Epithelial cell of esophagus (primary cell): ENCODE measurements at regions not wholly inside any gene's neighbourhood (a gene's known extent, or its start where the extent isn't known, plus 50 kb on each side); places are given as distances from the start of the nearest gene placed in this dataset.
"Not testable (repeated sequence)": the region's sequence is repeated elsewhere in the genome, so short reads cannot be mapped to it uniquely, and the experiment has no call there.

Experiments
- DNase-seq: peaks from one replicate; pipeline ENCODE4 v3.0.0; 2010; ENCODE audit warnings: low read depth
- H3K4me3 ChIP-seq: 2 replicates; pipeline ENCODE4 v1.5.1; 2011; ENCODE audit warnings: mild to moderate bottlenecking, low read length, control low read depth
- TF ChIP-seq, protein P1 (sequence below): IDR thresholded peaks from 2 replicates; pipeline ENCODE4 v1.5.1; 2011; ENCODE audit warnings: low read depth, mild to moderate bottlenecking, low read length, control low read depth, inconsistent platforms; ENCODE audit not compliant: insufficient read depth; ENCODE audit errors: missing control alignments

DNA sequence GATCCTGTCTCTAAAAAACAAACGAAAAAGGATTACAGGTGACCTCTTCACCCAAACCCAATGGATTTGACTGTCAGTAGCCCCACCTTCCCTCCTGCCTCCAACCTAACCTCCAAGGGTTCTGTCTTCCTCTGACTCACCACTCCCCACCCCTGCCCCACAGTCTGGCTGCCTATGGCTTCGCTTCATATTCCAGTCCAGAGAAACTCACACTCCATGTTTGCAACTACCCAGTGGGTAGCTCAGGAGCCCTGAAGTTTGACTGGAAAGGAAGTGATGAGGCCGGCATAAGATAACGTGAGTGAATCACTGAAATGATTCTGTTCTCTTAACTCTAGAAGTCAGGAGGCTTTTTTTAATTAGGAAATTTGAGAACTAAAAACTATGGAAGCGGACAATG, 303.9 kb downstream of the FOXO1 start:
- no peak for DNase-seq
- TF ChIP-seq, protein P1, sequence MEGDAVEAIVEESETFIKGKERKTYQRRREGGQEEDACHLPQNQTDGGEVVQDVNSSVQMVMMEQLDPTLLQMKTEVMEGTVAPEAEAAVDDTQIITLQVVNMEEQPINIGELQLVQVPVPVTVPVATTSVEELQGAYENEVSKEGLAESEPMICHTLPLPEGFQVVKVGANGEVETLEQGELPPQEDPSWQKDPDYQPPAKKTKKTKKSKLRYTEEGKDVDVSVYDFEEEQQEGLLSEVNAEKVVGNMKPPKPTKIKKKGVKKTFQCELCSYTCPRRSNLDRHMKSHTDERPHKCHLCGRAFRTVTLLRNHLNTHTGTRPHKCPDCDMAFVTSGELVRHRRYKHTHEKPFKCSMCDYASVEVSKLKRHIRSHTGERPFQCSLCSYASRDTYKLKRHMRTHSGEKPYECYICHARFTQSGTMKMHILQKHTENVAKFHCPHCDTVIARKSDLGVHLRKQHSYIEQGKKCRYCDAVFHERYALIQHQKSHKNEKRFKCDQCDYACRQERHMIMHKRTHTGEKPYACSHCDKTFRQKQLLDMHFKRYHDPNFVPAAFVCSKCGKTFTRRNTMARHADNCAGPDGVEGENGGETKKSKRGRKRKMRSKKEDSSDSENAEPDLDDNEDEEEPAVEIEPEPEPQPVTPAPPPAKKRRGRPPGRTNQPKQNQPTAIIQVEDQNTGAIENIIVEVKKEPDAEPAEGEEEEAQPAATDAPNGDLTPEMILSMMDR = no peak
- H3K4me3 ChIP-seq = no peak overlapping the region

DNA sequence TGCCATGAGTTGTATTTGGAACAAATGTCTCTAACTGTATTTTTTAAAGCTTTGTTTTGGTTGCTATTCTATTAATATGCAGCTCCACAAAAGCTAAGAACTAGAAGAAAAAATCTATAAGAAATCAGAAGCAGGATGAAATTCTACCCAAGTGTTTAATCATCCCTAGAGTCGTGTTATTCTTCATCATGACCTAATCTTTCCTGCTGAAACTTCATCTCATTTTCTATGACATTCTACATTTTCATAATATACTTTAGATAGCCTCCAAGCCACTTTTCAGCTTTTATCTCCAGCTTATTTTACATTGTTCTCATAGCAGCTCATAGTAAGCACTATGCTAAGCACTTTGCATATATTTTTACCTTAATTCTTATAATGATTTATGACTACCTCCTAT, 302.8 kb downstream of the FOXO1 start:
- no peak overlapping the region for H3K4me3 ChIP-seq
- DNase-seq = no peak
- TF ChIP-seq, protein P1 = no peak

DNA sequence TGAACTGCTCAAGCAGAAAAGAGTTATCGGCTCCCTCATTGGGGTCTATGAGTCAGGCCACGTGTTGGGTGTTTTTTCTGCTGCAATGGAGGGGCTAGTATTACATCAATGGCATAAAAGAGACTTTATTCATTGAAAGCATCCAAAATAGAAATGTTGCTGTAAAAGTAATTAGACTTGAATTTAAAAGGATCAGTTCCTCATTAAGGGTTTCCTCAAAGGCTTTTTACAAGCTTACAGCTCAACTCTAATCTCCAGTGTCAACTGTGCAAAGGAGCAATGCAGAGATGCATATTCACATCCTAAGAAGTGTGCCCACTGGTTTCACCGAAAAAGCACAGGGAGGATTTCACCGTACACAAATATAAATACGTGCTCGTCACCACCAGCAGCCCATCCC, 300.3 kb downstream of the FOXO1 start:
- DNase-seq = no peak
- H3K4me3 ChIP-seq = no peak overlapping the region
- TF ChIP-seq, protein P1 = no peak

DNA sequence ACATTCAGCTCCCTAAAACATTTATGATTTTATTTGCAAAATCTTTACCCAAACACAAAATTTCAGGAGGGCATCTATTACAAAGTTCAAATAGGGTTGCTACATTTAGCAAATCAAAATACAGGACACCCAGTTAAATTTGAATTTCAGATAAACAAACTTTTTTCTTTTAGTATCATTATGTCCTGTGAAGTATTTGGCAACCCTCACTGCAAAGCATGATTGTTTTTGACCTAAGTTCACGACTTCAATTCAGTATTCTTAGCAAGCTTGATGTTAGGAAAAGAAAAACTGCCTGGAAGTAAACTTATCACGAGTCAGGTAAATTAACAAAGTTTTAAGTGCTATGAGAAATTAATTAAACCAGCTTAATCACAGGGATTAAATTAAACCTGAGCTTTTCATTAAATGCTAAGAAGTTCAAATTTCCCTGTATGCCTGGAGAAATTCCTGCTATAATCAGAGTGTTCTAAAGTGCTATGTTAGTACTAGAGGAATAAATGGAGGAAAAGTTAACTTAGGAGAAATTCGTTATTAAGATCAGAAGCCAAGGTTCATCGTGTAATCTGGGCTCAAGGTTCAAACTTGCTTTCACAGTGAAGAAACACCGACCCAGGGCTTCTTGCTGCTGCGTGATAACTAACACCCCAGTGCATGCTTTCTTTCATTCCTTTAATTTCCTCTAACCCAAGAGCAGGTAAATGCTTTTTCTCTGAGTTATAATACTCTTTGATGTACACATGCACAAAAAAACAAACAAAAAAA, 298.1 kb downstream of the FOXO1 start:
- no peak for DNase-seq
- H3K4me3 ChIP-seq = no peak overlapping the region
- TF ChIP-seq, protein P1 = no peak

DNA sequence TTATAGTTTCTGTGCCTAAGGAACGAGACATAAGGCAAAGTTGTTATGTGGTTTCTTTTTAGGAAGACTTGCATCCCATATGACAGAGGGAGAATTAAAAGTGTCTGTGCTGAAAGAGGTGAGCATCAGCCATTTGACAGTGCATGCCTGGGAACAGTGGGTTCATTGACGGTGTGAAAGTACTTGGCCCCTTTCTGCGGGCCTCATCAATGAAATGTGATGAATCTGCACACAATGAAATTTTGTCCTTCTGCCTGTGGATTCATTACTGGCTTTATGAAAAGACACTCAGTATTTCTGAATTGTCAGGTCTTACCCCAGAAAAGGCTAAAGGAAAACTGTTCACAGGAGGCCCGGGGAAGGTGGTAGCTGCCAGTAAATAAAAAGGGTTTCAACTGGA, 295.8 kb downstream of the FOXO1 start:
- DNase-seq = no peak
- TF ChIP-seq, protein P1 = no peak
- H3K4me3 ChIP-seq = no peak overlapping the region

DNA sequence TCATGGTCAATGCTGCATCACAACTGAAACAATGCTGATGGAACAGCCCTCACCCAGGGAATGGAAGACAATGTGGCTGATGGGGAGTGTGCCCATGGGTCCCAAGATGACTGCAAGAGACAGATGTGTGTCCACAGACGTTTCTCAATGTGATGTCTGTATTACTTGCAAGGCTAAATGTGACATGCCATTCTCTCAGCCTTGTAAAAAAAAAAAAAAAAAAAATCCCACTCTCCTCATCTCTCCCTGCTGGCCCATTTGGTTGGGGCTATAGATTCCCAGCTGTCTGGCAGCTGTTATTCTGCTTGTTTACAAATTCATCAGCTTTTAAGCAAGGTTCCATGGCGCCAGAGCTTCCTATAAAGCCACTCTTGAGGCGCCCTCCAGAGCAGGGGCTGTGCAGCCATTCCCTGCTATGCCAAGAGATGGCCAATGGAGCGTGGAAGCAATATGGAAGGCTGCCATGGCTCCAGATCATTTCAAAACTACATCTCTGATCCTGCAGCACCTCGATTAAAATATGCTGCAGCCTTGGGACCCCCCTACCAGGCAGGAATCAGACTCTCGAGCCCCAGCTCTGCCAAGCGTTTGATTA, 294.8 kb downstream of the FOXO1 start:
- DNase-seq = no peak
- H3K4me3 ChIP-seq = no peak overlapping the region
- TF ChIP-seq, protein P1 = no peak

DNA sequence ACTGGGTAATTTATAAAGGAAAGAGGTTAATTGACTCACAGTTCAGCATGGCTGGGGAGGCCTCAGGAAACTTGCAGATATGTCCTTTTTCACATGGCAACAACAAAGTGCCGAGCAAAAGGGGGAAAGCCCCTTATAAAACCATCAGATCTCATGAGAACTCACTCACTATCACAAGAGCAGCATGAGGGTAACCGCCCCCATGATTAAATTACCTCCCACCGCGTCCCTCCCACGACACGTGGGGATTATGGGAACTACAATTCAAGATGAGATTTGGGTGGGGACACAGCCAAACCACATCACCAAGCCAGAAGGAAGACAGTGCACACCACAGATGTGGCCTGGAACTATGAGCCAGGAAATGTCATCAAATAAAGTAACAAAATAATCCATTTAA, 292.8 kb downstream of the FOXO1 start:
- DNase-seq = not testable (repeated sequence)

More for the DNA sequence above, 292.8 kb downstream of the FOXO1 start:
- not testable (repeated sequence) for H3K4me3 ChIP-seq
